ENCODE measurements at regions not wholly inside any gene's neighbourhood (a gene's known extent, or its start where the extent isn't known, plus 50 kb on each side); places are given as distances from the start of the nearest gene placed in this dataset.

- Mint-ChIP-seq H3K36me3 (ENCODE audit: low read depth) (peaks cover 2% of the 10 kb centered on the region), H3K27me3 (ENCODE audit: low read depth) (peaks cover 44% of the 10 kb centered on the region), H3K27ac (ENCODE audit: unreplicated experiment) (no peak overlapping the region), H3K4me3 (ENCODE audit: unreplicated experiment) (no peak overlapping the region), H3K9me3 (ENCODE audit: low read depth) (peaks cover 15% of the 10 kb centered on the region), H3K4me1 (ENCODE audit: low read depth) (no peaks in the 10 kb centered on the region)
- no peak for DNase-seq (ENCODE audit: low spot score)
- TF ChIP-seq, protein P1, sequence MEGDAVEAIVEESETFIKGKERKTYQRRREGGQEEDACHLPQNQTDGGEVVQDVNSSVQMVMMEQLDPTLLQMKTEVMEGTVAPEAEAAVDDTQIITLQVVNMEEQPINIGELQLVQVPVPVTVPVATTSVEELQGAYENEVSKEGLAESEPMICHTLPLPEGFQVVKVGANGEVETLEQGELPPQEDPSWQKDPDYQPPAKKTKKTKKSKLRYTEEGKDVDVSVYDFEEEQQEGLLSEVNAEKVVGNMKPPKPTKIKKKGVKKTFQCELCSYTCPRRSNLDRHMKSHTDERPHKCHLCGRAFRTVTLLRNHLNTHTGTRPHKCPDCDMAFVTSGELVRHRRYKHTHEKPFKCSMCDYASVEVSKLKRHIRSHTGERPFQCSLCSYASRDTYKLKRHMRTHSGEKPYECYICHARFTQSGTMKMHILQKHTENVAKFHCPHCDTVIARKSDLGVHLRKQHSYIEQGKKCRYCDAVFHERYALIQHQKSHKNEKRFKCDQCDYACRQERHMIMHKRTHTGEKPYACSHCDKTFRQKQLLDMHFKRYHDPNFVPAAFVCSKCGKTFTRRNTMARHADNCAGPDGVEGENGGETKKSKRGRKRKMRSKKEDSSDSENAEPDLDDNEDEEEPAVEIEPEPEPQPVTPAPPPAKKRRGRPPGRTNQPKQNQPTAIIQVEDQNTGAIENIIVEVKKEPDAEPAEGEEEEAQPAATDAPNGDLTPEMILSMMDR (IDR thresholded peaks at IDR 0.05) = no peak
These were observed 85.9 kb downstream of the MAFB start for GRCh38 chr20:40603057-40603651.

- no peak for DNase-seq (ENCODE audit: low spot score)
- Mint-ChIP-seq H3K27me3 (ENCODE audit: low read depth) (peaks cover 41% of the 10 kb centered on the region), H3K36me3 (ENCODE audit: low read depth) (peaks cover 2% of the 10 kb centered on the region), H3K9me3 (ENCODE audit: low read depth) (peaks cover 16% of the 10 kb centered on the region), H3K4me1 (ENCODE audit: low read depth) (no peaks in the 10 kb centered on the region), H3K27ac (ENCODE audit: unreplicated experiment) (no peak overlapping the region), H3K4me3 (ENCODE audit: unreplicated experiment) (no peak overlapping the region)
- TF ChIP-seq, protein P1 (IDR thresholded peaks at IDR 0.05) = no peak
These were observed 86.7 kb downstream of the MAFB start for GRCh38 chr20:40602381-40602780.

- Mint-ChIP-seq H3K27me3 (ENCODE audit: low read depth) (peaks cover 26% of the 10 kb centered on the region), H3K4me3 (ENCODE audit: unreplicated experiment) (no peak overlapping the region), H3K4me1 (ENCODE audit: low read depth) (no peaks in the 10 kb centered on the region), H3K9me3 (ENCODE audit: low read depth) (peaks cover 16% of the 10 kb centered on the region), H3K27ac (ENCODE audit: unreplicated experiment) (no peak overlapping the region), H3K36me3 (ENCODE audit: low read depth) (peaks cover 2% of the 10 kb centered on the region)
- DNase-seq (ENCODE audit: low spot score) = no peak
- TF ChIP-seq, protein P1 (IDR thresholded peaks at IDR 0.05) = no peak
These were observed 88.4 kb downstream of the MAFB start for GRCh38 chr20:40600441-40601219.

DNA sequence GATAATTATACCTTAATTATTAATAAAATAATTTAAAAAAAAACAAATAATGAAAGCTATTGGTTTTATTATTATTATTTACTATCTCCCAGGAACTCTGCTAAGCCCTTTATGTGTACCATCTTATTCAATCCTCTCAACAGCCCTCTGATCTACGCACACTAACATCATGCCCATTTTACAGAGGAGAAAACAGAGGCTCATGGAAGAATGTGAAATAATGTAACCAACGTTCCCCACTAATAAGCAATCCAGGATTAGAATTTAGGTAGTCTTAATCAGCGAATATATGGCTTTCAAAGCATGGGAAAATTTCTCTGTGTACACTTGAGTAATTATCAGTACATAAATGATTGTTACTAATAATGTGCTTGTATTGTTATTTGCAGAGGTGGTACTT, 89.0 kb downstream of the MAFB start:
- no peak overlapping the region for H3K27ac Mint-ChIP-seq (ENCODE audit: unreplicated experiment)
- H3K36me3 Mint-ChIP-seq (ENCODE audit: low read depth) = peaks cover 2% of the 10 kb centered on the region
- TF ChIP-seq, protein P1 (IDR thresholded peaks at IDR 0.05) = no peak
- H3K4me1 Mint-ChIP-seq (ENCODE audit: low read depth) = no peaks in the 10 kb centered on the region
- peaks cover 25% of the 10 kb centered on the region for H3K27me3 Mint-ChIP-seq (ENCODE audit: low read depth)
- peaks cover 16% of the 10 kb centered on the region for H3K9me3 Mint-ChIP-seq (ENCODE audit: low read depth)
- H3K4me3 Mint-ChIP-seq (ENCODE audit: unreplicated experiment) = no peak overlapping the region
- no peak for DNase-seq (ENCODE audit: low spot score)

DNA sequence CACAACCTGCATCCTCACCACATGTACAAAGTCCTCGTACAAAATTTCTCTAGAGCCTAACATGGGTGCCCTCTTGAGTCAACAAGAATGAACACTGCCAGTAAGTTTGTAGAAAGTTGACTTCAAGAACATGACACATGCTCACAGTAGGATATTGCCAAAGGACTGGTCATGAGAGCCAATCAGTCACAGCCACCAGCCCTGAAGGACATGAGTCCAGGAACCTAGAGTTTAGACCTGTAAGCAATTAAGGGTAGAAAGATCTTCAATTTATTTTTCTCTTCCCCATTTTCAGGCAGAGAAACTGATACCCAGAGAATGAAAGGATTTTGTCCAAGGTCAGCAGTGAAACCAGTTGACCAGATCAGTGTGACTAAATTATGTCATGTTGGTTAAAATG, 96.1 kb downstream of the MAFB start:
- H3K4me1 Mint-ChIP-seq (ENCODE audit: low read depth) = no peaks in the 10 kb centered on the region
- TF ChIP-seq, protein P1 (IDR thresholded peaks at IDR 0.05) = no peak
- no peak overlapping the region for H3K27ac Mint-ChIP-seq (ENCODE audit: unreplicated experiment)
- peaks cover 4% of the 10 kb centered on the region for H3K9me3 Mint-ChIP-seq (ENCODE audit: low read depth)
- H3K36me3 Mint-ChIP-seq (ENCODE audit: low read depth) = no peaks in the 10 kb centered on the region
- peaks cover 49% of the 10 kb centered on the region for H3K27me3 Mint-ChIP-seq (ENCODE audit: low read depth)
- no peak for DNase-seq (ENCODE audit: low spot score)
- no peak overlapping the region for H3K4me3 Mint-ChIP-seq (ENCODE audit: unreplicated experiment)

Data from chondrocyte (in vitro differentiated cells).